ENCODE measurements at regions not wholly inside any gene's neighbourhood (a gene's known extent, or its start where the extent isn't known, plus 50 kb on each side); places are given as distances from the start of the nearest gene placed in this dataset.

GRCh38 chr5:155481182-155481581 lies 467.6 kb downstream of the KIF4B start:
- no peaks in the 10 kb centered on the region for H3K36me3 Mint-ChIP-seq (ENCODE audit: low read depth)
- no peaks in the 10 kb centered on the region for H3K4me1 Mint-ChIP-seq (ENCODE audit: low read depth)
- H3K4me3 Mint-ChIP-seq: no peak overlapping the region

GRCh38 chr5:155482428-155482827 lies 468.9 kb downstream of the KIF4B start:
- Mint-ChIP-seq H3K4me3 (no peak overlapping the region), H3K36me3 (ENCODE audit: low read depth) (no peaks in the 10 kb centered on the region), H3K27me3 (no peaks in the 10 kb centered on the region), H3K27ac (no peak overlapping the region), H3K9me3 (no peaks in the 10 kb centered on the region), H3K4me1 (ENCODE audit: low read depth) (no peaks in the 10 kb centered on the region)

More at GRCh38 chr5:155481182-155481581, 467.6 kb downstream of the KIF4B start:
- H3K27me3 Mint-ChIP-seq: no peaks in the 10 kb centered on the region
- no peaks in the 10 kb centered on the region for H3K9me3 Mint-ChIP-seq
- H3K27ac Mint-ChIP-seq: no peak overlapping the region

- H3K9me3 Mint-ChIP-seq: no peaks in the 10 kb centered on the region
- no peak overlapping the region for H3K4me3 Mint-ChIP-seq
- H3K27me3 Mint-ChIP-seq: peaks cover 6% of the 10 kb centered on the region
- H3K36me3 Mint-ChIP-seq (ENCODE audit: low read depth): no peaks in the 10 kb centered on the region
- no peaks in the 10 kb centered on the region for H3K4me1 Mint-ChIP-seq (ENCODE audit: low read depth)
- no peak overlapping the region for H3K27ac Mint-ChIP-seq
Measured at GRCh38 chr5:155485386-155485785, 471.8 kb downstream of the KIF4B start.

- H3K27ac Mint-ChIP-seq: no peak overlapping the region
- H3K4me3 Mint-ChIP-seq: no peak overlapping the region
- H3K9me3 Mint-ChIP-seq: no peaks in the 10 kb centered on the region
- H3K36me3 Mint-ChIP-seq (ENCODE audit: low read depth): no peaks in the 10 kb centered on the region
- no peaks in the 10 kb centered on the region for H3K4me1 Mint-ChIP-seq (ENCODE audit: low read depth)
- H3K27me3 Mint-ChIP-seq: peaks cover 6% of the 10 kb centered on the region
Measured at GRCh38 chr5:155489949-155490348, 476.4 kb downstream of the KIF4B start.

GRCh38 chr5:155492191-155492590 lies 478.6 kb downstream of the KIF4B start:
- no peaks in the 10 kb centered on the region for H3K4me1 Mint-ChIP-seq (ENCODE audit: low read depth)
- H3K36me3 Mint-ChIP-seq (ENCODE audit: low read depth): no peaks in the 10 kb centered on the region
- H3K4me3 Mint-ChIP-seq: no peak overlapping the region
- no peaks in the 10 kb centered on the region for H3K9me3 Mint-ChIP-seq
- H3K27me3 Mint-ChIP-seq: peaks cover 6% of the 10 kb centered on the region
- no peak overlapping the region for H3K27ac Mint-ChIP-seq

GRCh38 chr5:155504606-155505005 lies 491.1 kb downstream of the KIF4B start:
- Mint-ChIP-seq H3K4me3 (no peak overlapping the region), H3K9me3 (no peaks in the 10 kb centered on the region), H3K27ac (no peak overlapping the region), H3K27me3 (peaks cover 3% of the 10 kb centered on the region), H3K36me3 (ENCODE audit: low read depth) (no peaks in the 10 kb centered on the region), H3K4me1 (ENCODE audit: low read depth) (no peaks in the 10 kb centered on the region)

GRCh38 chr5:155507363-155507762 lies 493.8 kb downstream of the KIF4B start:
- H3K9me3 Mint-ChIP-seq: no peaks in the 10 kb centered on the region
- H3K27me3 Mint-ChIP-seq: peaks cover 3% of the 10 kb centered on the region
- H3K27ac Mint-ChIP-seq: no peak overlapping the region
- H3K36me3 Mint-ChIP-seq (ENCODE audit: low read depth): no peaks in the 10 kb centered on the region
- no peak overlapping the region for H3K4me3 Mint-ChIP-seq
- H3K4me1 Mint-ChIP-seq (ENCODE audit: low read depth): no peaks in the 10 kb centered on the region

GRCh38 chr5:155508673-155509072 lies 495.1 kb downstream of the KIF4B start:
- H3K27ac Mint-ChIP-seq: no peak overlapping the region

GRCh38 chr5:155512329-155512728 lies 498.8 kb downstream of the KIF4B start:
- Mint-ChIP-seq H3K9me3 (no peaks in the 10 kb centered on the region), H3K27ac (no peak overlapping the region), H3K4me3 (no peak overlapping the region), H3K4me1 (ENCODE audit: low read depth) (no peaks in the 10 kb centered on the region), H3K27me3 (peaks cover 3% of the 10 kb centered on the region), H3K36me3 (ENCODE audit: low read depth) (no peaks in the 10 kb centered on the region)

More at GRCh38 chr5:155508673-155509072, 495.1 kb downstream of the KIF4B start:
- Mint-ChIP-seq H3K9me3 (no peaks in the 10 kb centered on the region), H3K4me1 (ENCODE audit: low read depth) (no peaks in the 10 kb centered on the region), H3K4me3 (no peak overlapping the region), H3K36me3 (ENCODE audit: low read depth) (no peaks in the 10 kb centered on the region), H3K27me3 (peaks cover 3% of the 10 kb centered on the region)

GRCh38 chr5:155514105-155514563 lies 500.6 kb downstream of the KIF4B start:
- no peaks in the 10 kb centered on the region for H3K36me3 Mint-ChIP-seq (ENCODE audit: low read depth)
- no peak overlapping the region for H3K4me3 Mint-ChIP-seq
- no peaks in the 10 kb centered on the region for H3K9me3 Mint-ChIP-seq
- no peaks in the 10 kb centered on the region for H3K27me3 Mint-ChIP-seq
- no peaks in the 10 kb centered on the region for H3K4me1 Mint-ChIP-seq (ENCODE audit: low read depth)
- no peak overlapping the region for H3K27ac Mint-ChIP-seq

- Mint-ChIP-seq H3K9me3 (peaks cover 6% of the 10 kb centered on the region), H3K27me3 (no peaks in the 10 kb centered on the region), H3K27ac (no peak overlapping the region), H3K36me3 (ENCODE audit: low read depth) (no peaks in the 10 kb centered on the region), H3K4me1 (ENCODE audit: low read depth) (no peaks in the 10 kb centered on the region), H3K4me3 (no peak overlapping the region)
Measured at GRCh38 chr5:155522540-155522939, 509.0 kb downstream of the KIF4B start.

- Mint-ChIP-seq H3K27ac (no peak overlapping the region), H3K9me3 (no peaks in the 10 kb centered on the region), H3K27me3 (no peaks in the 10 kb centered on the region), H3K36me3 (ENCODE audit: low read depth) (no peaks in the 10 kb centered on the region), H3K4me3 (no peak overlapping the region), H3K4me1 (ENCODE audit: low read depth) (no peaks in the 10 kb centered on the region)
Measured at GRCh38 chr5:155529362-155529761, 515.8 kb downstream of the KIF4B start.

- Mint-ChIP-seq H3K4me1 (ENCODE audit: low read depth) (no peaks in the 10 kb centered on the region), H3K36me3 (ENCODE audit: low read depth) (no peaks in the 10 kb centered on the region), H3K4me3 (no peak overlapping the region), H3K9me3 (no peaks in the 10 kb centered on the region), H3K27ac (no peak overlapping the region), H3K27me3 (no peaks in the 10 kb centered on the region)
Measured at GRCh38 chr5:155530046-155530445, 516.5 kb downstream of the KIF4B start.

GRCh38 chr5:155532621-155533311 lies 519.2 kb downstream of the KIF4B start:
- no peaks in the 10 kb centered on the region for H3K4me1 Mint-ChIP-seq (ENCODE audit: low read depth)
- no peak overlapping the region for H3K27ac Mint-ChIP-seq
- no peaks in the 10 kb centered on the region for H3K9me3 Mint-ChIP-seq
- no peaks in the 10 kb centered on the region for H3K27me3 Mint-ChIP-seq
- H3K36me3 Mint-ChIP-seq (ENCODE audit: low read depth): no peaks in the 10 kb centered on the region
- H3K4me3 Mint-ChIP-seq: no peak overlapping the region

GRCh38 chr5:155540000-155540595 lies 526.5 kb downstream of the KIF4B start:
- Mint-ChIP-seq H3K27me3 (no peaks in the 10 kb centered on the region), H3K4me1 (ENCODE audit: low read depth) (no peaks in the 10 kb centered on the region), H3K9me3 (no peaks in the 10 kb centered on the region), H3K4me3 (no peak overlapping the region), H3K27ac (no peak overlapping the region), H3K36me3 (ENCODE audit: low read depth) (no peaks in the 10 kb centered on the region)

- Mint-ChIP-seq H3K27me3 (no peaks in the 10 kb centered on the region), H3K4me1 (ENCODE audit: low read depth) (no peaks in the 10 kb centered on the region), H3K9me3 (peaks cover 7% of the 10 kb centered on the region), H3K36me3 (ENCODE audit: low read depth) (no peaks in the 10 kb centered on the region), H3K4me3 (no peak overlapping the region), H3K27ac (no peak overlapping the region)
Measured at GRCh38 chr5:155546075-155546474, 532.5 kb downstream of the KIF4B start.
